Esophagus squamous epithelium (tissue), 5 donors: ENCODE measurements at regions not wholly inside any gene's neighbourhood (a gene's known extent, or its start where the extent isn't known, plus 50 kb on each side); places are given as distances from the start of the nearest gene placed in this dataset.
A peak's percentile ranks its signal among the peaks of the same experiment; 100 is the strongest.

ENCODE experiments used
- DNase-seq: peaks from one replicate; lab custom pipeline; 2025; lab: John Stamatoyannopoulos, UW
- H3K27ac ChIP-seq, 4 donors: fragments of 200-600 bp; sonication (generic); one replicate each; pipeline ENCODE4 v1.5.1; 2016 to 2019; ENCODE audit warnings: mild to moderate bottlenecking in 1 of 4
- H3K27me3 ChIP-seq, 4 donors: fragments of 200-600 bp; sonication (generic); 1 replicate in 3 of 4; 2 replicates in 1 of 4; pipeline versions ENCODE4 v1.5.1 to v1.6.0; 2017 to 2021; ENCODE audit warnings: antibody characterized with exemption in 1 of 4
- H3K36me3 ChIP-seq, 3 donors: fragments of 200-600 bp; sonication (generic); one replicate each; pipeline ENCODE4 v1.5.1; 2016 to 2019
- H3K4me1 ChIP-seq, 3 donors: fragments of 200-600 bp; sonication (generic); one replicate each; pipeline ENCODE4 v1.5.1; 2017 to 2019
- H3K4me3 ChIP-seq, 4 donors: fragments of 200-600 bp; sonication (generic); 1 replicate in 3 of 4; 2 replicates in 1 of 4; pipeline ENCODE4 v1.5.1; 2016 to 2019; ENCODE audit warnings: mild to moderate bottlenecking in 2 of 4, moderate library complexity in 1 of 4
- H3K9me3 ChIP-seq, 3 donors: fragments of 200-600 bp; sonication (generic); one replicate each; pipeline ENCODE4 v1.5.1; 2016 to 2019
- CTCF ChIP-seq, 6 experiments: fragments of 450-650 bp in 4 of 6; fragments of 200-600 bp in 2 of 6; sonication (generic) in 2 of 6; IDR thresholded peaks; one replicate each; pipeline ENCODE4 v1.5.1; 2016 to 2019; ENCODE audit warnings: antibody characterized with exemption in 6 of 6, mild to moderate bottlenecking in 4 of 6, moderate library complexity in 4 of 6
- POLR2A ChIP-seq, 4 donors: fragments of 450-650 bp; IDR thresholded peaks; one replicate each; pipeline ENCODE4 v1.6.1; 2017; ENCODE audit warnings: antibody characterized with exemption in 4 of 4, mild to moderate bottlenecking in 4 of 4, moderate library complexity in 3 of 4
- WGBS, 2 donors: methylation state at CpG; one replicate each; pipeline ENCODE4 v1.1.5; 2018; 5-methylcytosine and 5-hydroxymethylcytosine counted together
- intact Hi-C: fragments of 100-400 bp; cut with DNase I; formaldehyde crosslinking; loops from one replicate; pipeline ENCODE4 v1.15.0; 2022
- donor health status: DM: yes; HTN: yes; CAD: no.

DNA sequence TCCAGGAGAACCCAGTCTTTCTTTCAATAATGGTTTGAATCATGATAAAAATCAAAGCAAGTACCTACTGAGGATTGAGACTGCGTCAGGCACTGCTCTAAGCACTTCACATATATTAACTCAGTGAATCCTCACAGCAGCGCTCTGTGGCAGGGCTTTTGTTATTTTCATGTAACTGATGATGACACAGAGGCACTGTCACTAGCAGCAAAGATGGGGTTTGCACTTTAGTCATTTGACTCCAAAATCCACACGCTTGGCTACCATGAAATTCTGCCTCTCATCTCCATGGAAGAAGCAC lies 98.8 kb upstream of the GSC start:
- TF ChIP-seq CTCF (IDR thresholded peaks at IDR 0.05), result no peak
- no peak for TF ChIP-seq POLR2A (IDR thresholded peaks at IDR 0.05)
- 74 to 75% methylated on average over 3 of the region's 3 CpGs for WGBS, 2 donors
- DNase-seq, result no peak
- Histone ChIP-seq H3K36me3 (no peaks in the 10 kb centered on the region), H3K4me3 (no peak overlapping the region), H3K9me3 (no peaks in the 10 kb centered on the region), H3K27ac (no peak overlapping the region), H3K4me1 (peaks cover 0 to 4% (median 0%) of the 10 kb centered on the region in 3 donors), H3K27me3 (peaks cover 0 to 64% (median 0%) of the 10 kb centered on the region in 4 donors)
- intact Hi-C loops, result no loop called here

GRCh38 chr14:94867946-94868771 lies 98.2 kb upstream of the GSC start:
- DNase-seq, result no peak
- Histone ChIP-seq H3K27ac (no peak overlapping the region), H3K4me1 (peaks cover 0 to 4% (median 0%) of the 10 kb centered on the region in 3 donors), H3K36me3 (no peaks in the 10 kb centered on the region), H3K27me3 (peaks cover 0 to 63% (median 0%) of the 10 kb centered on the region in 4 donors), H3K4me3 (no peak overlapping the region), H3K9me3 (no peaks in the 10 kb centered on the region)
- TF ChIP-seq CTCF (IDR thresholded peaks at IDR 0.05) (no peak), POLR2A (IDR thresholded peaks at IDR 0.05) (no peak)
- intact Hi-C loops, result no loop called here
- WGBS, 2 donors, result 58 to 62% methylated on average over 13 to 18 of the region's 20 CpGs

- Histone ChIP-seq H3K9me3 (no peaks in the 10 kb centered on the region), H3K27me3 (peaks cover 0 to 67% (median 0%) of the 10 kb centered on the region in 4 donors), H3K27ac (no peak overlapping the region), H3K4me1 (peaks cover 0 to 4% (median 0%) of the 10 kb centered on the region in 3 donors), H3K36me3 (no peaks in the 10 kb centered on the region), H3K4me3 (no peak overlapping the region)
- DNase-seq, result no peak
- TF ChIP-seq POLR2A (IDR thresholded peaks at IDR 0.05) (no peak), CTCF (IDR thresholded peaks at IDR 0.05) (no peak)
- intact Hi-C loops, result no loop called here
- WGBS, 2 donors, result 83 to 86% methylated on average over 6 of the region's 6 CpGs
These were observed 97.3 kb upstream of the GSC start for GRCh38 chr14:94867209-94867608.

- 29 to 60% methylated on average over 9 to 26 of the region's 45 CpGs for WGBS, 2 donors
- Histone ChIP-seq H3K9me3 (no peaks in the 10 kb centered on the region), H3K36me3 (no peaks in the 10 kb centered on the region), H3K4me3 (peak overlapping the region in 1 of 4 donors; percentile 32), H3K27ac (no peak overlapping the region), H3K4me1 (peaks cover 0 to 4% (median 0%) of the 10 kb centered on the region in 3 donors), H3K27me3 (peaks cover 0 to 84% (median 0%) of the 10 kb centered on the region in 4 donors)
- TF ChIP-seq CTCF (IDR thresholded peaks at IDR 0.05) (no peak), POLR2A (IDR thresholded peaks at IDR 0.05) (no peak)
- no peak for DNase-seq
- intact Hi-C loops, result no loop called here
These were observed 94.7 kb upstream of the GSC start for GRCh38 chr14:94864387-94865195.

GRCh38 chr14:94863366-94863765 lies 93.5 kb upstream of the GSC start:
- Histone ChIP-seq H3K4me1 (peaks cover 0 to 4% (median 0%) of the 10 kb centered on the region in 3 donors), H3K27ac (no peak overlapping the region), H3K36me3 (no peaks in the 10 kb centered on the region), H3K4me3 (no peak overlapping the region), H3K9me3 (no peaks in the 10 kb centered on the region), H3K27me3 (peaks cover 0 to 81% (median 0%) of the 10 kb centered on the region in 4 donors)
- 75 to 89% methylated on average over 5 of the region's 5 CpGs for whole genome bisulfite sequencing, 2 donors
- no peak for DNase-seq
- no peak for TF ChIP-seq POLR2A (IDR thresholded peaks at IDR 0.05)
- no peak for TF ChIP-seq CTCF (IDR thresholded peaks at IDR 0.05)
- intact Hi-C loops, result no loop called here
